Breast epithelium (tissue), 4 donors: ENCODE measurements at regions not wholly inside any gene's neighbourhood (a gene's known extent, or its start where the extent isn't known, plus 50 kb on each side); places are given as distances from the start of the nearest gene placed in this dataset.

Experiments used
- DNase-seq, 2 donors: peaks; one replicate each; pipeline ENCODE4 v3.0.0-alpha.2; 2019; ENCODE audit warnings: low spot score in 2 of 2
- H3K27ac ChIP-seq, 2 donors: fragments of 200-600 bp; sonication (generic) in 1 of 2; one replicate each; pipeline ENCODE4 v1.5.1; 2016 to 2019; ENCODE audit warnings: mild to moderate bottlenecking in 1 of 2
- H3K27me3 ChIP-seq, 2 donors: fragments of 200-600 bp; sonication (generic) in 1 of 2; one replicate each; pipeline versions ENCODE4 v1.5.1 to v1.6.0; 2017 to 2019; ENCODE audit warnings: control low read depth in 1 of 2, mild to moderate bottlenecking in 1 of 2
- H3K36me3 ChIP-seq: fragments of 200-600 bp; one replicate; pipeline ENCODE4 v1.5.1; 2019
- H3K4me1 ChIP-seq, 2 donors: fragments of 200-600 bp; sonication (generic); one replicate each; pipeline ENCODE4 v1.5.1; 2016 to 2019; ENCODE audit warnings: control low read depth in 1 of 2
- H3K4me3 ChIP-seq, 3 donors: fragments of 200-600 bp; sonication (generic); 1 replicate in 2 of 3; 2 replicates in 1 of 3; pipeline ENCODE4 v1.5.1; 2016 to 2019; ENCODE audit warnings: mild to moderate bottlenecking in 3 of 3, moderate library complexity in 2 of 3
- H3K9me3 ChIP-seq, 2 donors: fragments of 200-600 bp; sonication (generic) in 1 of 2; one replicate each; pipeline ENCODE4 v1.5.1; 2016 to 2019; ENCODE audit warnings: control low read depth in 1 of 2
- CTCF ChIP-seq, 3 donors: fragments of 450-650 bp; IDR thresholded peaks; one replicate each; pipeline ENCODE4 v1.5.1; 2016 to 2017; ENCODE audit warnings: antibody characterized with exemption in 3 of 3, mild to moderate bottlenecking in 3 of 3, moderate library complexity in 3 of 3
- POLR2A ChIP-seq: fragments of 450-650 bp; IDR thresholded peaks from one replicate; pipeline ENCODE4 v1.6.1; 2016; ENCODE audit warnings: antibody characterized with exemption, mild to moderate bottlenecking, moderate library complexity
- POLR2AphosphoS5 ChIP-seq, 3 donors: sonication (generic); formaldehyde crosslinking; IDR thresholded peaks; one replicate each; pipeline ENCODE4 v1.6.1; 2017; ENCODE audit warnings: antibody characterized with exemption in 3 of 3
- intact Hi-C: fragments of 100-400 bp; cut with DNase I; formaldehyde crosslinking; loops from one replicate; pipeline ENCODE4 v1.15.1; 2023; ENCODE audit warnings: low total_unique reads

- intact Hi-C loops: no loop called here
- Histone ChIP-seq H3K4me3 (no peak overlapping the region), H3K27ac (no peak overlapping the region), H3K36me3 (no peaks in the 10 kb centered on the region), H3K9me3 (no peaks in the 10 kb centered on the region), H3K27me3 (no peaks in the 10 kb centered on the region), H3K4me1 (no peaks in the 10 kb centered on the region)
- no peak for DNase-seq
- TF ChIP-seq CTCF (IDR thresholded peaks at IDR 0.05) (no peak), POLR2AphosphoS5 (IDR thresholded peaks at IDR 0.05) (no peak), POLR2A (no peak)
Measured at GRCh38 chr13:67498948-67499347, 268.8 kb upstream of the PCDH9 start.

DNA sequence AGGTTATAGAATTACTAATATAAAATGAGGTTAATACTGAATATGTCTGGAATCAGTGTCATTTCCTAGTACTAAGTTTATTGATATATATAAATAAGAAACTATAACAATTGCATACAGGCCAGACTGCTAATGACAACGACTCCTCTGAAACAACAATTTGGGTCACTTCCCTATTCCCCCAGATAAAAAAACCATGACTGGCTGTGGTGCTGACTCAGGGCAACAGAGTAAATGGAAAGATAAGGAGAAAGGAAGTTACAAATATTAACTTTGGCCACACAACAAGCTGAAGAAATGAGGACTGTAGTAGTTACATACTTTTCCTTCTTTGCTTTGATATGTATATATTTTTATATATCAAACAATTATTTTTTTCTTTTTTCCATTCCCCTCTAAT lies 263.7 kb upstream of the PCDH9 start:
- Histone ChIP-seq H3K36me3 (no peaks in the 10 kb centered on the region), H3K4me1 (no peaks in the 10 kb centered on the region), H3K27ac (no peak overlapping the region), H3K27me3 (no peaks in the 10 kb centered on the region), H3K9me3 (no peaks in the 10 kb centered on the region), H3K4me3 (no peak overlapping the region)
- DNase-seq: no peak
- TF ChIP-seq CTCF (IDR thresholded peaks at IDR 0.05) (no peak), POLR2A (no peak), POLR2AphosphoS5 (IDR thresholded peaks at IDR 0.05) (no peak)
- intact Hi-C loops: no loop called here

DNA sequence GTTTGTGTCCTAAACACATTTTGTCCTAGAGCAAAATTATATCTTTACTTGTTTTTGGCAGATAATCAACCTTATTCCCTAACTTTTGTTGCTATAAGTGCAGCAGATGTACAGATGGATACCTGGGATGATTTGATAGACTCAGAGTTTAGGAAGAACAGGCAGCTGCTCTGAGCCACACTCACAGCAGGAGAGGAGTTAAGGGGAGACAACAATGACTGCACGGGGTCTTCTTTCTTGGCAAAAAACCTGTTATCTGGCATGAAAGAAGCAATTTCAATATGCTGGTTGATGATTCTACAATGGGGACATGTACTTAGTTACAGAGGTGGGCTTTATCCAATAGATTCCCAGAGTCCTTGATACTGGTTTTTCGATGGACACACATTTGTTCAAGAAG lies 258.9 kb upstream of the PCDH9 start:
- DNase-seq: no peak
- intact Hi-C loops: no loop called here
- Histone ChIP-seq H3K27me3 (no peaks in the 10 kb centered on the region), H3K27ac (no peak overlapping the region), H3K9me3 (no peaks in the 10 kb centered on the region), H3K4me3 (no peak overlapping the region), H3K36me3 (no peaks in the 10 kb centered on the region), H3K4me1 (no peaks in the 10 kb centered on the region)
- TF ChIP-seq POLR2AphosphoS5 (IDR thresholded peaks at IDR 0.05) (no peak), CTCF (IDR thresholded peaks at IDR 0.05) (no peak), POLR2A (no peak)

- no peak overlapping the region for H3K27ac ChIP-seq
Measured at GRCh38 chr13:67481445-67481844, 251.3 kb upstream of the PCDH9 start.

DNA sequence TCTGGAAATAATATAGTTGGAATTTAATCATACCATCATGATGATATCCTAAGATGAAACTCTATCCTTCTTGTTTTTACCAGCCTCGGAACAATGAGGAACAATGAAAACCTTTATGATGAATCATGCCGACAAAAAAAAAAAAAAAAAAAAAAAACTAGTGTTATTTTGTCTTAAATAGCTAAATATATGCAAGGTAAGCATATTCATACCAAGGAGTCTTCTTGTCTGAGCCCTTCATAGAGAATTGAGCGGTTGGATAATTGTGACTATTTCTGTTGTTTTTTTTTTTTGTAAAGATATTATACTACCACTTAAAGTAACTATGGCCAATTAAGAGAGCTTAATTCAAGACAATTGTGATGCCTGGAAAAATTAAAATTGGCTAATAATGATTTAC lies 244.0 kb upstream of the PCDH9 start:
- H3K9me3 ChIP-seq: peaks cover 4 to 24% of the 10 kb centered on the region in 2 donors
- H3K27me3 ChIP-seq: no peaks in the 10 kb centered on the region
- no peak overlapping the region for H3K4me3 ChIP-seq
- no peak for DNase-seq
- TF ChIP-seq POLR2AphosphoS5 (IDR thresholded peaks at IDR 0.05): no peak
- no peak for TF ChIP-seq POLR2A
- TF ChIP-seq CTCF (IDR thresholded peaks at IDR 0.05): no peak
- no peaks in the 10 kb centered on the region for H3K36me3 ChIP-seq
- H3K27ac ChIP-seq: no peak overlapping the region
- intact Hi-C loops: no loop called here
- H3K4me1 ChIP-seq: no peaks in the 10 kb centered on the region

More at GRCh38 chr13:67481445-67481844, 251.3 kb upstream of the PCDH9 start:
- Histone ChIP-seq H3K36me3 (no peaks in the 10 kb centered on the region), H3K9me3 (peaks cover 0 to 7% of the 10 kb centered on the region in 2 donors), H3K27me3 (no peaks in the 10 kb centered on the region), H3K4me3 (no peak overlapping the region), H3K4me1 (no peaks in the 10 kb centered on the region)
- intact Hi-C loops: no loop called here
- no peak for DNase-seq
- no peak for TF ChIP-seq CTCF (IDR thresholded peaks at IDR 0.05)
- TF ChIP-seq POLR2AphosphoS5 (IDR thresholded peaks at IDR 0.05): no peak
- no peak for TF ChIP-seq POLR2A
